NCI-H82 treated with DMSO at 0.1 percent for 48 hours (cell line): ENCODE measurements at regions not wholly inside any gene's neighbourhood (a gene's known extent, or its start where the extent isn't known, plus 50 kb on each side); places are given as distances from the start of the nearest gene placed in this dataset.

Source experiments
- DNase-seq: peaks from one replicate; lab custom pipeline; 2025; ENCODE audit not compliant: unreplicated experiment; lab: John Stamatoyannopoulos, UW

GRCh38 chr14:46306267-46306666 lies 345.3 kb downstream of the RPL10L start:
- DNase-seq, result peak; percentile 50

DNA sequence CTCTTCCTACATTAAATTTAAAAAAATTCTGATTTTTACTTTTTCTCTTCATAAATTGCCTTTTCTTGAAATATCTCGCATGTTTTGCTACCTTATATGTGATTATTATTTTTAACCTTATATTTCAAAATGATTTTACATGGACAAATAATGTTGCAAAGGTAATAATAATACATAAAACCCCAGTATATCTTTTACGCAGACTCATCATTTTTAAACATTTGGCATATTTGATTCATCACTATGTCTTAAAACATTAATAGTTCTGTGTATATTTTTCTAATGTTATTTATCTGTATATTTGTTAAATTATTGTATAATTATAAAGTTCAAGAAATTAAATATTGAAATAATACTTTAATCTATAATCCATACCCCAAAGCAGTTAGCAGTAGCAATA lies 350.8 kb downstream of the RPL10L start:
- no peak for DNase-seq

DNA sequence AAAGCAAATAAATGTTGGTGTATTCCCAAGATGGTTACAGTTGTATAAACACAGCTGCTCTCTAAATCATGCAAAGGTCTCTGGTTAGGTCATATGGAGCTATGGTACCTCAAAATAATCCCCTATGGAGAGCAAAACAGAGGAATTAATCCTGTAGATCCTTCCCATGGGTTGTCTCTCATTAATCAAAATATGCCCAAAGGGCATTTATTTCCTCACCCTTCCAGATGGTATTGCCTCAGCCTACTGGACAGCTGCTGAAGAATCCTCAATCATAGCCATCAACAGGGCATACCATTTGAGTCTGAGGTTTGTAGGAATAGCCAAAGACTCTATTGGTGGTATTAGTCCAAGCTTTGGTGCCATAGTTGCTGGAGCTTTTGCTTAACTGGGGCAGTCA lies 360.9 kb downstream of the RPL10L start:
- peak; percentile 83 for DNase-seq

GRCh38 chr14:46279776-46280175 lies 371.8 kb downstream of the RPL10L start:
- no peak for DNase-seq

DNA sequence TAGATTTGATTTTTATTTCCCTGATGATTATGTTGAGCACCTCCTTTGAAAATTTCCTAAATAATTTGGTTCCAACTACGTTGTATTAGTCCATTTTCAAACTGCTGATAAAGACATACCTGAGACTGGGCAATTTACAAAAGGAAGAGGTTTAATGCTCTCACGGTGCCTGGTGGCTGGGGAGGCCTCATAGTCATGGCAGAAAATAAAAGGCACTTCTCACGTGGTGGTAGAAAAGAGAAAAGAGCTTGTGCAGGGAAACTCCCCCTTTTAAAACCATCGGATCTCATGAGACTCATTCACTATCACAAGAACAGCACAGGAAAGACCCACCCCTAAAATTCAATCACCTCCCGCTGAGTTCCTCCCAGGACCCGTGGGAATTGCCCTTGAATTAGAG lies 372.3 kb downstream of the RPL10L start:
- DNase-seq, result no peak

- DNase-seq, result no peak
Measured at GRCh38 chr14:46259536-46259935, 392.0 kb downstream of the RPL10L start.

GRCh38 chr14:46256381-46256780 lies 395.2 kb downstream of the RPL10L start:
- no peak for DNase-seq

GRCh38 chr14:46250113-46250703 lies 401.4 kb downstream of the RPL10L start:
- no peak for DNase-seq

DNA sequence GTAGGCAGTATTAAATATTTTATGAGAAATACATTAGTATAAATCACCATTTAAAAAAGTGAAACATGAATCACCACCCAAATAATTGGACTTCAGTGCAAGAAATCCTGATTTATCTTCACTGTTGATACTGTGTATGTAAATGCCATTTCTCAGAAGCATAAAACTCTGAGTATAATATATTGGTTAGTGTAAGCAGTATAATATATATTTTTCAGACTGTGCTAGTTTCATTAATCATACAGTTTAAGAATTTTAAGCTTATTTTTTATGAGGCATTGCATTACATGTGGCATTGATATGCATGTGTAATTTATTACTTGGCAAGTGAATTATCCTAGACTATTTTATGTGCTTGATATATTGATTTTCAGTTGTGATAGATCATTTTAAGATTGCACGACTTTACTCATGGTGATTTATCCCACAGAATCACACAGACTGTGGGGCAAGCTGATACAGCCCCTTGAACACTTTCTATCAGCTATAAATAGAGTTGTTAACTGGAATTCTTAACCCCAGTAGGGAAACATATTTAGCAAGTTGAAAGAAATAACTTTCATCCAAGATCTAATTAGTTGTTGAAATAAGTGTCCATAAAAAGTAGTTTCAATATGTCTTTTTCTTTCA lies 403.5 kb downstream of the RPL10L start:
- no peak for DNase-seq

DNA sequence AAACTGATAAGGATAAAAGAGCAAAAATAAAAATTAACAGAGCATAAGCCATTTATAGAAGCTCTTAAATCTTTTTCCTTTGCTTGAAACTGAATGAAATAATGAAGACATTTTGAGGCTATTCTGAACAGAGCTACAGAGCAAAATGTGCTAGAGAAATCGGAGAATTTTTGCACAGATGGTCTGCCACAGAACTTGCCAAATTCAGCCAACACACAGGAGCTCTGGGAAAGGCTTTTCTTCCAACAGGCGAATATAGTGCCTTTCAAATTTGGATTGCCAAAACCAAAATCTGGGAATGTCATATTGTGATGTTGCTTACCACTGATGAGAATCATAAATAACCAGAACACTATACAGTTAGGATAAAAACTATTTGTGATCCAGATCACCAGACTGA lies 406.3 kb downstream of the RPL10L start:
- no peak for DNase-seq

DNA sequence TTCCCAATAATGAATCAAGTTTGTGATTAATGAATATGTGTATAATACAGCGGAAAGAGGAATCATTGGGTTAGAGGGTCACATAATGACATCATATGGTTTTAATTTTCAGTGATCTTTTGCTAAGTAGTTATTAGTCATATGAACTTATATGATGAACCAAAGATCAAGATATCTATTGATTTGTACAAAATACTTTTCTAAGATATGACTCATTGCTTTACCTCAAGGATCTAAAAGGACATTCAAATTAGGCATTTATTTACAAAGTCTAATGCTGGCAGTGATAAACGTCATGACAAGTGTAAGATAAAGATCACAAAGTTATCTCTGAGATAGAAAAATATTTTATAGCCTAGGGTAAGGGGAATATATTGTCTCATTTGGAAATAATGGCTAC lies 417.8 kb downstream of the RPL10L start:
- DNase-seq, result no peak

DNA sequence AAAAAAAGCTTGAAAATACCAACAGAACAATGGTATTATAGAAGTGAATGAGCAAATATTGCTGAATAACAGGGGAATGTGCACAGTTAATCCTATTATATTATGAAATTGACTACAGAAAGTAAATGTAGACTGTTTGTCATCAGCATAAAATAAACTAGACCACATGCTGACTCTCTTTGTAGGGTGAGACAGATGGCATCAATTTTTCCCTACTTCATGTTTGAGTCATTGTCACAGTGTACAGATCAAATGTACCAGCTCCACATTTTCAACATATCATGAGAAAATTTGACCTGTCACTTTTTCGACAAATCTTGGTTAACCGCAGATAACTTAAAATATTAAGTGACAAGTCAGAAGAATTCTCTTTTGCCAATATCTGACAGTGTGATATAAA lies 421.0 kb downstream of the RPL10L start:
- DNase-seq, result no peak

DNA sequence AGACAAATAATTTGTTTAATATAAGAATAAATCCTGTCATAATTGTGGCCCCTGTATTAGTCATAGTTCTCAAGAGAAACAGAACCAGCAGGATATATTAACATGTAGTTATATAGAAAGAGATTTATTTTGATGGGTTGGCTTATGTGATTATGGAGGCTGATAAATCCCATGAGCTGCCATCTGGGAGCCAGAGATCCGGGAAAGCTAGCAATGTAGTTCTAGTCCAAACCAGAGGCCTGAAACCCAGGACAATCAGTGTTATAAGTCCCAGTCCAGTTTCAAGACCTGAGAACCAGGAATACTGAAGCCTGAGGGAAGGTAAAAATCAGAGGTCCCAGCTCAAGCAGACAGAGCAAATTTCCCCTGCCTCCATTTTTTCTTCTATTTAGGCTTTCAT lies 435.8 kb downstream of the RPL10L start:
- peak; percentile 60 for DNase-seq

- no peak for DNase-seq
Measured at GRCh38 chr14:46198676-46199075, 452.9 kb downstream of the RPL10L start.

- DNase-seq, result peak; percentile 51
Measured at GRCh38 chr14:46197856-46198255, 453.7 kb downstream of the RPL10L start.
